HG02642 (cell line): ENCODE measurements at regions not wholly inside any gene's neighbourhood (a gene's known extent, or its start where the extent isn't known, plus 50 kb on each side); places are given as distances from the start of the nearest gene placed in this dataset.
"Not testable (repeated sequence)": the region's sequence is repeated elsewhere in the genome, so short reads cannot be mapped to it uniquely, and the experiment has no call there.

Experiments used
- ATAC-seq: cut with Tn5 transposase; IDR thresholded peaks from one replicate; pipeline ENCODE4 v1.9.1; 2021; ENCODE audit warnings: mild to moderate bottlenecking; ENCODE audit not compliant: unreplicated experiment, poor library complexity

DNA sequence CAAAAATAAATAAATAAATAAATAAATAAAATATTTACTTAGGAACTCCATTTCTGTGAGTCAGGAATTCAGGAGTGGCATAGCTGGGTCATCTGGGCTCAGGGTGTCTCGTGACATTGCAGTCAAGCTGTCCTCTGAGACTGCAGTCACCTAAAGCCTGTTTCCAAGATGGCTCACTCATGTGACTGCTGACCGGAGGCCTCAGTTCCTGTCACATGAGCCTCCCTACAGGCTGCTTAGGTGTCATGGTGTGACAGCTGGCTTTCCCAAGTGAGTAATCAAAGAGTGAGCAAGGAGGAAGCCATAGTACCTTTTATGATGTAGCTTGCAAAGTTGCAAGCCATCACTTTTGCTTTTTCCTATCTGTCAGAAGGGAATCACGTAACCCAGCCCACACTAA is 128.6 kb upstream of the KCTD7 start:
- ATAC-seq = no peak

DNA sequence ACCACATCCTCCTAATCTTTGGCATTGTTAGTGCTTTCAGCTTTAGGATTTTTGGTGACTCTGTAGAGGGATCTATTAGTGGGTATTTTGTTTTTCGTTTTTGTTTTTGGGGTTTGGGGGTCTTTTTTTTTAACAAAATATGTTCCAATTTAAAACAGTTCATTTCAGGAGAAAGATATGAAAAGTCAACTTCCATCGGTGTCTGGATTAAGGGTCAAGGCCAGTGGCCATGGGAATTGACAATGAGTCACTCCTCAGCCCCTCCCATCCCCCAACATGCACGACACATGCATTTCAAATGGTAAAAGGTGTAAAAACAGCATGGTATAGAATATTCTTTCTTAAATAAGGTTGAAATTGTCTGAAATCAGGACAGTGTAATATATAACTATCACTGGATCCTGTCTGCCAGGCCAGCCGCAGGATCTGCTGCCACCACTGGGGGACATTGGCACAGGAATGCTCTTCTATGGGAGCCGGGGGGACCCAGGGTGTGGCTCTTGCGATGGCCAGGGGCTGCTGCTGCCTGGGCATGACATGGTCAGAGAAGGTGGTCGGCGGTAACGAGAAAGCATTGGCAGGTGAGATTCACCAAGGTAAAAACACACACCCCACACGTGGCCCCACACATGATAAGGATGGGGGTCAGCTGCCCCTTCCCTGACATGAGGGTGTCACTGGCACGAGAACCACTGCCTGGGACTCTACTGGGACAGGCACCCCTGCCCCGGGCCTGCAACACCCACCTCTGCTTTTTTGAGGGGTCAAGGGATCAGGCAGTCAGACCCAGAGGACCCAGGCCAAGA is 126.2 kb upstream of the KCTD7 start:
- no peak for ATAC-seq

DNA sequence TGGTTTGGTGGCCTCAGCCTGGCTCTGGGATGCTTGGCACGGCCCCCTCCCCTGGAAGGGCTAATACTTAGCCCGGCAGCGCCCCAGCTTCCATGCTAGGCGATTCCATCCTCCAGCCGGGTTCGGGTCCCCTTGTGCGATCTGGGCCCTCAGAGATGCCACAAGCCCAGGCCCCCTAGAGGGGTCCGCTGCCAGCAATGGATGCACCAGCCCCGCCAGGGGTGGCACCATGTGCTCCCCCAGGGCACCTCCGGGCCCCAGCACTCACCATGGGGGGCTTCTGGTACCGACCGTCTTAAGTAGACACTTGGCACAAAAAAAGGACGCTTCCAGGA is 125.7 kb upstream of the KCTD7 start:
- no peak for ATAC-seq

DNA sequence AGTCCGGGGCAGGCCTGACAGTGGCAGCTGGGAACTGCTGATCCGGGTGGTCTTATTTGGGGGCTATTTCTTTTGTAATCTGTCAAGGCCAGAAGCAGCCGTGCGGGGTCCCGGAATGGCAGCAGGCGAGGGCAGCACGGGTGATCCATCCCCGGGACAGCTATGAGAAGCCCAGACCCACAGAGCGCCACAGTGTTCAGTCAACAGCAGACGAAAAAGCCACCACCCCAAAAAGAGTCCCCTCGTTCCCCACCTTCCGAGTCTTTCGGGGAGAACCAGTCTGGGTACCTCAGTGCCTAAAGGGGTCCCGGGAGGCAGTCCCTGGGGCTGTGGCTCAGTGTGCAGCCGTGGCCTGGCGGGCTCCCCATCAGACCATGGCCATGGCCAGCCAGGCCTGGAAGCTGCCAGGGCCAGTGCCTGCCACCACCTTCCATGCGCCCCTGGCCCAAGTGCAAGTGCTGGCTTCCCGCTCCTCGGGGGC is 125.1 kb upstream of the KCTD7 start:
- no peak for ATAC-seq

DNA sequence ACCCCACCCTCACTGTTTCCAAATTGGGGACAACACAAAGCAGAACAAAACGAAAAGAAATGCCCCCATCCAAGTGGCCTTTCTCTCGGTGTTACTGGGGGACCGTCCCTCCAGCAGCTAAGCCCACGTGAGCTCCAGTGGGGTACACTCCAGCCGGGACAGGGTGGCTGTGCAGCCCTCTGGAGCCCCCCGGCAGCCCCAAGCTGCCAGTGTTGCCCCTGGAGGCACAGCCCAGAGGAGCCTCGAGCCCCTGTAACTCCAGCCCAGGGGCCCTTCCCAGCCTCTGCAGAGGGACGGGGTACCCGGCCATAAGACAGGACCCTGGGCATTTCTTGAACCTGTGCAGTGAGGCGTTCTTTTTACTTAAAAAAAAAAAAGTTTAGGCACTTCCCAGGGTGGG is 124.5 kb upstream of the KCTD7 start:
- ATAC-seq = no peak

DNA sequence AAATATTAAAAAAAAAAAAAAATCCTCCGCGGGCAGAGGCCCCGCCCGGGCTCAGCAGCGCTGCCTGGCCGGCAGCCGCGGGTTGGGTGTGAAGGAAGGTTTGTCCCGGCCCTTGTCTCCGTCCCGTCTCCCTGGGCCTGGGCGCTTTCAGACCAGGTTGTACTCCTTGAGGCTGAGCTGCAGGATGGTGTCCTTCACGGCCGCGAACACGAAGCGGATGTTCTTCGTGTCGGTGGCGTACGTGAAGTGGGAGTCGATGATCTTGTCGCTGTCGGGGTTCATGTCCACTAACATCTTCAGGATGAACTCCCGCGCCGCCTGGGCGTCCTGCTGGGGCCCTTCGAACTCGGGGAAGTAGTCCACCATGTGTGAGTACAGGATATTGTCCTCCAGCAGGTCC is 123.7 kb upstream of the KCTD7 start:
- no peak for ATAC-seq

DNA sequence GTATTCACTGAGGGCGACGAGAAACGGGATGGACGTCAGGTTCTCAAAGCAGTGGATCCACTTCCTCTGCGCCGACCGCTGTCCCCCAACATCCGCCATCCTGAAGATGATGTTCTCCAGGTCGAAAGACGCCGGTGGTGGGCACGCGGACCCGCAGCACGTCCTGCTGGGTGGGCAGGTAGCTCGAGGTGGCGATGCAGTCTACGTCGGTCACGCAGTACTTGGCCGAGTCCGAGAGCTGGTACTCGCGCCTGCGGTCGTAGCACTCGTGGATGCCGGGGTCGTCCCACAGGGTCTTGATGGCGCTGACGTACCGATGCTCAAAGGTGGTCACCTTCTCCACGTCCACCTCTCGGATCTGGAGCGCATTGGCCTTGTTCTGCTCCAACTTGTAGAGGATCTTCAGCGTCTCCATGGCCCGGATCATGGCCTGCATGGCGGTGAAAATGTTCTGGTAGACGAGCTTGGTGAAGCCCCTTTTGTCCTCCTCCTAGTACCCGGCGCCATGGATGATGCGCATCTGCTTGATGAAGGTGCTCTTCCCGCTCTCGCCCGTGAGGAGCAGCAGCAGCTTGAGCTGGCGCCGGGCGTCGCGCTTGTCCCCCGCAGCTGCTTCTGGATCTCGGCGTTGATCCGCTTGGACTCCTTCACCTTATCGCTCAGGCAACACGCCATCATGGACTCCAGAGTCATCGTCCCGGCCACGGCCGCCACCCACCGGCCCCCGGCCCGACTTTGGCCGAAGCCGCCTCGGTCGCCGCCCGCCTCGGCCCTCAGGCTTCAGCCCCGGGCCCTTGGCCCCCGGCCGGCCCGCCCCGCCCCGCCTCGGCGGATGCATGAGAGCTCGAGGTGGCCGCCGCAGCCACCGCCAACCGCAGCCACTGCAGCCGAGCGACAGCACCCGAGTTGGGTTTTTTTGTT is 122.9 kb upstream of the KCTD7 start:
- no peak for ATAC-seq

DNA sequence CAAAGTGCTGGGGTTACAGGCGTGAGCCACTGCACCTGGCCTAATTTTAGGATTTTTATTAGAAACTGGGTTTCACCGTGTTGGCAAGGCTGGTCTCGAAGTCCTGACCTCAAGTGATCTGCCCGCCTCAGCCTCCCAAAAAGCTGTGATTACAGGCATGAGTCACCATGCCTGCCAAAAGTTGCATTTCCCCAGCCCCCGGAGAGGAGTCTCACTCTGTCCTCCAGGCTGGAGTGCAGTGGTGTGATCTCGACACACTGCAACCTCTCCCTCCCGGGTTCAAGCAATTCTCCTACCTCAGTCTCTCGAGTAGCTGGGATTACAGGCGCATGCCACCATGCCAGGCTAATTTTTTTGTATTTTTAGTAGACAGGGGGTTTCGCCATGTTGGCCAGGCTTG is 122.0 kb upstream of the KCTD7 start:
- not testable (repeated sequence) for ATAC-seq

DNA sequence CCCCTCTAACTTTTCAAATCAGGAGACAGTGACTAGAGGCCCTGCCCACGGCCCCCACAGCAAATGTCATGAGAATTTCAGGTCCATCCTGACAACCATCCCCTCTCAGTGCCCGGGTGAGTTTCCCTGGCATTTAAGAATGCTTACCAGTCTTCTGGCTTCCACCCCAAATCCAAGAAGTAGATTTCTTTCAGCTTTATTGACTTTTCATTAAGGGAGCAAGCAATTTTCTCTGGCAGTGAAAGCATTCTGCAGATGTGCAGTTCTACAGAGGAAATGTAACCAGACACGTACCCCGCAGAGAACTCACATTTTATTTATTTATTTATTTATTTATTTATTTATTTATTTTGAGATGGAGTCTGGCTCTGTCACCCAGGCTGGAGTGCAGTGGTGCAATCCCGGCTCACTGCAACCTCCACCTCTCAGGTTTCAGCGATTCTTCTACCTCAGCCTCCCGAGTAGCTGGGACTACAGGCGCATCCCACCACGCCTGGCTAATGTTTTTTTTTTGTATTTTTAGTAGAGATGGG is 120.9 kb upstream of the KCTD7 start:
- no peak for ATAC-seq

DNA sequence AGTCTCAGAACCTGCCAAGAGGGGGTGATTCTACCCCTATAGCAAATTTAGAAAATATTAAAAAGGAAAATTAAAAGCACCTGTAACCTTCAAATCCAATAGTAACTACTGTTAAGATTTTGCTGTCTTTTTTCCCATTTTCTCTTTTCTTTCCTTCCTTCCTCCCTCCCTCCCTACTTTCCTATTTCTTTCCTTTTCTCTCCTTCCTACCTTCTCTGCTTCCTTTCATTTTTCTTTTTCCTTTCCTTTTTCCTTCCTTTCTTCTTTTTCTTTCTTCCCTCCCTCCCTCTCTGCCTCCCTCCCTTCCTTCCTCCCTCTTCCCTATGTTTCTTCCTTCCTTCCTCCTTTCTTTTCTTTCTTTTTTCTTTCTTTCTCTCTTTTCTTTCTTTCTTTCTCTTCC is 120.2 kb upstream of the KCTD7 start:
- ATAC-seq = no peak

DNA sequence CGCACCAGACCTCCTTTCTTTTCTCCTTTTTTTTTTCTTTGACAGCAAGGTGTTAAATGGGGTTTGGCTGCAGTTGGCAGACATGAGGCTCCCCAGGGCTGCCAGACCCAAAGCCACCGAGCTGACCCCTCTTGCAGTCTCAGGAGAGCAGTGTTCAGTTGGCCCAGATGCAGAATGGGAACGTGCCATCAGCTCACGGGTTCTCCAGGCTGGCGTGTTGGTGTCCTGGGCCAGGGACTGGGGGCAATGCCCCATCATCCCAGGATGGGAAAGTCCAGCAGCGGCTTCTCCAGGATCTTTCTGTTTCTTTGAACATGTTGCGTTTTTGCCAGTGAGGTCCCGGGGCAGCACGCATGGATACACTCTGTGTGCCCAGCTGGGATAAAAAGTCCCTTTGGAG is 114.6 kb upstream of the KCTD7 start:
- no peak for ATAC-seq

DNA sequence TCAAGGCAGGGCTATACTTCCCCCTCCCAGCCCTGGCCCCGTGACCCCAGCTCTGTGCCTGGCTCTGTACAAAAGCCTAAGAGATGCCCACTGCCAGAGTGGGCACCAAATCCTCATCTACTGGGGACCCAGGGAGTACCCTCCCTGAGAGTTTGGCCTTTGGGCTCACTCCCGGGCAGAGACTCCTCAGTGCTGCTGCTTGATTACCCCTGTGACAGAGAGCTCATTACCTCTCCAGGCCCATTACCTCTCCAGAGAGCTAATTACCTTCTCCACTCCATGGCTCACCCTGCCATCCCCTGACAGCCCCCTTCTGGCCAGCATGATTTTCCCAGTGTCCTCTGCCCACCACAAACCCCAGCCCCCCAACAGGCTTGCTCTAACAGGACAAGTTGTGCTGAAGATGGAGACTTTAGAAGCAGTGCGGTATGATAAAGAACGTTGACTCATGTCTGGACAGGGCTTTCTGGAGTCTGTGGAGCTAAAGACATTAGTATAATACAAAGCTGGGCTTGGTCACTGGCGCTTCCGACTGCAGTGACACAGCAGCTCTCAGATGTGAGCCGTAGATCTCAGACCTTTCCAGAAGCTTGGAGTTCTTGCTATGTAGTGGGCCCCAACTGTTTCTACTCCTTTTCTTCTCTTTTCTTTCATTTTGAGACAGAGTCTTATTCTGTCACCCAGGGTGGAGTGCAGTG is 111.3 kb upstream of the KCTD7 start:
- ATAC-seq = no peak

DNA sequence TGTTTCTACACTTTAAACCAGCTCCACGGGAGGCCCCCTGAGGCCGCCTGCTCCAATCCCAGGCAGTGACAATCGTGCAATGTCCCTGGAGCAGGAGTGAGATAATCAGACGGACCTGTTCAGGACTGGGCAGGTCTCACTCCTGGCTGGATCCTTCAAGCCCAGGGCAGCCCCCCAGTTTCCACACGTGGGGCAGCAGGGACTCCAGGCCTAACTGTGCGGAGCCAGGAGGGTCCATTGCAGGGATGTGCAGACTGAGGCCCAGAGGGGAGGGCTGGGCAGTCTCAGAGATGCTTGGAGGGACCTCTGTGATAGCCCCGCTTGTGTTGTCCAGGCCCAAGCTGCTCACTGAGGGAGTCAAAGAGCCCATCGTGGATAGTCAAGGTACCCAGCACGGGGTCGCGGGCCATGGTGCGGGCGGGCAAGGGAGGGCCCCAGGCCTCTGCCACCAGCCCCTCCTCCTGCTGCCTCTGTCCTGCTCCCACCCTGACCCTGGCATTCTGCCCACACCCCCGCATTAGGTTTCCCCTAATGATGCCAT is 110.5 kb upstream of the KCTD7 start:
- ATAC-seq = no peak

DNA sequence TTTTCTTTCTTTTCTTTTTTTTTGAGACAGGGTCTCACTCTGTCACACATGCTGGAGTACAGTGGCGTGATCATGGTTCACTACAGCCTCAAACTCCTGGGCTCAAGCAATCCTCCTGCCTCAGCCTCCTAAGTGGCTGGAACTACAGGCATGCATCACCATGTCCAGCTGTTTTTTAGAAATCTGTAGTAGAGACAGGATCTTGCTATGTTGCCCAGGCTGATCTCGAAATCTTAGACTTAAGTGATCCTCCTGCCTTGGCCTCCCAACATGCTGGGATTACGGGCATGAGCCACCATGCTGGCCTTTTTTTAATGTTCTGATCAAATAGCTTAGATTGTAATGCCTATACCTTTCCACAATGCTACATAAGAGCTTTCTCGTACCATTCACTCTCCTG is 107.0 kb upstream of the KCTD7 start:
- no peak for ATAC-seq

DNA sequence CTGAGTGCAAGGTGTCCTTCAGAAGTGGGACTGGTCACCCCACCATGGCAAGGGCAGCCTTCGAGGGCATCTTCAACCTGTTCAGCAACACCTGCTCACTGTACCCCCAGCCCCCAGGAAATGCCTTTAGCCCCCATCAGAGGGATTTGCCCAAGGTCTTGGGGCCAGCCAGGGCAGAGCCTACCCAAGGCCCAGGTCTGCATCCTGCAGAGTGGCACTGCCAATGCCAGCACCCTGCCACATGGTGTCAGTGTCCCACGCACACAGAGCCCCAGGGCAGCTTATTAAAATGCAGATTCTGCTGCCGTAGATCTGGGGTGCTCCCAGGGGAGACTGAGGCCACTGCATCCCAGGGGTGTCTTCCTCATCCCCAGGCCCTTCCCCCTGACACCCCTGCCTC is 106.2 kb upstream of the KCTD7 start:
- no peak for ATAC-seq

DNA sequence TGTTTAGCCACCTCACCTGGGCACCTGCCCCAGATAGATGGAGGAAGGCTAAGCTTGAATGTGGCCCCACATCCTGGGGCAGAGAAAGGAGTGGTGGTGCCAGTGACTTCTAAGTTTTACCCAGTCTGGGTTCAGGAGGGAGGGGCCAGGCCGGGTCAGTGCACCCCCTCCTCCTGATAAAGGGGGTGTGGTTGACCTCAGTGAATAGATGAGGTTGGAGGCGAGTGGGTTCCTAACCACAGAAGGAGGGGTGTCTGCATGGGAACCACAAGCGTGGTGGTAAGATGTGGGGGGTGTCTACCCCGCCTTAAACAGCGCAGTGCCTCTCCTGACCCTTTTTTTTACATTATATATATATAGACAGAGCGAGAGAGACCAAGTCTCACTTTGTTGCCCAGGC is 105.3 kb upstream of the KCTD7 start:
- ATAC-seq = no peak

DNA sequence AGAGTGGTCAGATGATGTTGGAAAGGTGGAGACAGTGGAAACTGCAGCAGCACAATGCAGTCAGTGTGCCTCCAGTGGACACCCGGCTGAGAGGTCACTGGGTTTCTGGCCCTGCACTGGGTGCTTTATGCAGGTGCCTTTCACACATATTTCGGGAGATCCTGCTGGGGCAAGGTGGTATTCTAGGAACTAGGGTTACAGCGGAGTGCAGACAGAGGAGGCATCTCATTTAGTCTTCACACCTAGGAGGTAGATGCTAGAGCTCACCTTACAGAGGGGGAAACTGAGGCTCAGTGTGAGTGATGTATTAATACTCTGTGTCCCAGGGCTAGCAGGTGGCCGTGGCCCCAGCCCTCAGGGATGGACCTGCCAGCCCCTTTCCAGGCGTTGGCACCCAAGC is 103.9 kb upstream of the KCTD7 start:
- no peak for ATAC-seq

DNA sequence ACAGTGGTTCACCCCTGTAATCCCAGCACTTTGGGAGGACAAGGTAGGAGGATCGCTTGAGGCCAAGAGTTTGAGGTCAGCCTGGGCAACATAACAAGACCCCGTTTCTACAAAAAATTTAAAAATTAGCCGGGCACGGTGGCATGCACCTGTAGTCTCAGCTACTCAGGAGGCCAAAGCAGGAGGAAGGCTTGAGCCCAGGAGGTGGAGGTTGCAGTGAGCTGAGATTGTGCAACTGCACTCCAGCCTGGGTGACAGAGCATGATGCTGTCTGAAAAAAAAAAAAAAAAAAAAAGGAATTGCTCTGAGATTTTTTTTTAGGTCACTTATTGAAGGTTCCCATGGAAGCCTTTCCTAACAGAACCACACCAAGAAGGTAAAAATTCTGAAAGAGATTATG is 101.9 kb upstream of the KCTD7 start:
- ATAC-seq = not testable (repeated sequence)

DNA sequence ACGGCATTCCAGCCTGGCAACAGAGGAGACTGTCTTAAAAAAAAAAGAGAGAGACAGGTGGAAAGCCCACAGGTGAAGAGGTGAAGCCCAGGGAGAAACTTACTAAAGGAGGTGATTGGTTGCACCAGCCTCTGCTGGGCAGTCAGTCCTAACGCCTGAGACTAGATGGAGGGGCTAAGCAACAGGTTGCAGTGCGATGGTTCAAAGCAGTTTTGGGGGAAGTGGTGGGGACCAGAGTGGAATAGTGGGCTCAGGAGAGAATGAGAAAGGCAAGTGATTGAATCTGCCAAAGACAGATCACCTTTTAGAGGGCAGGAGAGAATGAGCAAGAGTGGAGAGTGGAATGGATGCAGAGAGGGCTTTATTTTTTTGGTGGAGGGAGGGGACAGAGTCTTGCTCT is 100.0 kb upstream of the KCTD7 start:
- ATAC-seq = no peak

DNA sequence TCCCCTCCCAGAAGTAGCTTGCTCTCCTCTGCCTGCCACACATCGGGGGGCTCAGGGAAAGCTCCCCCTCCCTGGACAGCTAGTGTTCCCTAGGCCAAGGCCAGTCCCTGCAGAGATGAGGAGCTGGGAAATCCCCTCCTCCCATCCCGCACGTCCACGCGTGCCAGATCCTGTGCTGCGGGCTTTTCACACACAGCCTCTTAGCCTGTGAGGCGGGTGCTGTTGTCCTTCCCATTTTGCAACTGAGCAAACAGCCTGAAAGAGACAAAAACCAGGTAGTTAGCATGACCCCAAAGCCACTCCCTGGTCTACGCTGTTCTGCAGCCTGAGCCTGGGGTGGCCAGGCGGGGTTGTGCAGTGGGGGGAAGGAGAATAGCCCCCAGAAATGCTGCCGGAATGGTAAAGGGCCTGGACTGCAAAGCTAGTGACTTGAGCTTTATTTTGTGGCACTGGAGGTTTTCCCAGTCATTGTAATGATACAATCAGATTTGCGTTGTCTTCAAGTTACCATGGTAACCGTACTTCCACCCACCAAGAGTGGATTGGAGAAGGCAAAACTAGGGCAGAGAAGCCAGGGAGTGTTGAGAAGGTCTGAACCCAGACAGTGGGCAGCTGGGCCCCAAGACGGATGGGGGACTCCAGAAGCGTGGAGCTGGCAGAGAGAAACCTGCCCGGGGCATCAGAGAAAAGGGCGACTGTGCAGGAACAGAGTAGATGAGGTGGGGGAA is 98.6 kb upstream of the KCTD7 start:
- ATAC-seq = no peak
